Sigmoid colon (tissue), 6 donors: ENCODE measurements at regions not wholly inside any gene's neighbourhood (a gene's known extent, or its start where the extent isn't known, plus 50 kb on each side); places are given as distances from the start of the nearest gene placed in this dataset.

ENCODE experiments used
- DNase-seq: peaks from one replicate; pipeline ENCODE4 v3.0.0-alpha.2; 2019
- H3K27ac ChIP-seq, 4 donors: fragments of 200-600 bp; sonication (generic); one replicate each; pipeline ENCODE4 v1.5.1; 2016 to 2019; ENCODE audit warnings: mild to moderate bottlenecking in 1 of 4
- H3K27me3 ChIP-seq, 3 donors: fragments of 200-600 bp; sonication (generic); one replicate each; pipeline ENCODE4 v1.5.1; 2019; ENCODE audit warnings: mild to moderate bottlenecking in 1 of 3
- H3K36me3 ChIP-seq, 4 donors: fragments of 200-600 bp; sonication (generic); one replicate each; pipeline ENCODE4 v1.5.1; 2016 to 2019
- H3K4me1 ChIP-seq, 4 donors: fragments of 200-600 bp; sonication (generic); one replicate each; pipeline ENCODE4 v1.5.1; 2017 to 2019
- H3K4me3 ChIP-seq, 4 donors: fragments of 200-600 bp; sonication (generic); one replicate each; pipeline ENCODE4 v1.5.1; 2017 to 2019; ENCODE audit warnings: mild to moderate bottlenecking in 2 of 4, moderate library complexity in 1 of 4
- H3K9me3 ChIP-seq, 4 donors: fragments of 200-600 bp in 3 of 4; sonication (generic) in 3 of 4; one replicate each; pipeline versions ENCODE4 v1.5.1 to v1.6.1; 2013 to 2019
- CTCF ChIP-seq, 4 experiments: fragments of 450-650 bp in 3 of 4; fragments of 200-600 bp in 1 of 4; IDR thresholded peaks; one replicate each; pipeline ENCODE4 v1.5.1; 2016 to 2019; ENCODE audit warnings: antibody characterized with exemption in 4 of 4, mild to moderate bottlenecking in 3 of 4, moderate library complexity in 2 of 4
- EP300 ChIP-seq, 4 donors: sonication (generic); formaldehyde crosslinking; IDR thresholded peaks; one replicate each; pipeline ENCODE4 v1.6.1; 2017; ENCODE audit warnings: antibody characterized with exemption in 4 of 4
- POLR2A ChIP-seq, 2 donors: fragments of 450-650 bp; IDR thresholded peaks; one replicate each; pipeline ENCODE4 v1.6.1; 2016; ENCODE audit warnings: antibody characterized with exemption in 2 of 2, mild to moderate bottlenecking in 2 of 2, moderate library complexity in 2 of 2
- POLR2AphosphoS5 ChIP-seq, 4 donors: sonication (generic); formaldehyde crosslinking; IDR thresholded peaks; one replicate each; pipeline ENCODE4 v1.6.1; 2017; ENCODE audit warnings: antibody characterized with exemption in 4 of 4
- WGBS, 2 donors: extraction: QIAGEN DNeasy Blood & Tissue Kit; methylation state at CpG; one replicate each; pipeline ENCODE4 v1.1.7; 2013; 5-methylcytosine and 5-hydroxymethylcytosine counted together
- intact Hi-C: fragments of 100-400 bp; cut with DNase I; formaldehyde crosslinking; loops from one replicate; pipeline ENCODE4 v1.15.1; 2023
- donor health status: healthy with polysubstance abuse.
- donor health status: healthy.

DNA sequence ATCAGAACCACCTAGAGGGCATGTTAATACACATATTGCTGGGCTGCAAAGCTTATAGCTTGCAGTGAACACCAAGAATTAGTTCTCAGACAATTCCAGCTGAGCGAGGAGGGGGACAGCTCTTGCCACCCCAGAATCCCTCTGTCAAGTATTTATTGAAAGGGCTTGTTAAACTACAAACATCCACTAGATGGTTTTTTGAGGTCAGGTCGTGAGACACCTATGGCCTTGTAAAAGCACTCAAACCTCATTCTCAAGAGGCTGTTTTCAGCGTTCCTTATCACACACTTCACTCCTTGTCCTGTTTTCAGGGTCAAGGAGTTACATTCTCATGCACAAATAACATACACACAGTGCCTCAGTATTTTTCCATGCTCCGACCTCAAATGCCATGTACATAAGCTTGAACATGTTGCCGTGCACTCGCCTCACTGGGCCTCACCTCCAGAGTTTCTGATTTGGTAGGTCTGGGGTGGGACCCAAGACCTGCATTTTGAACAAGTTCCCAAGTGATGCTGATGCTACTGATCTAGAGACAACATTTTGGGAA, 98.8 kb upstream of the PTPRR start:
- Histone ChIP-seq H3K4me3 (no peak overlapping the region), H3K36me3 (no peaks in the 10 kb centered on the region), H3K4me1 (peaks cover 0 to 2% (median under 1%) of the 10 kb centered on the region in 4 donors), H3K27me3 (peaks cover 0 to 10% (median 0%) of the 10 kb centered on the region in 3 donors), H3K9me3 (no peaks in the 10 kb centered on the region), H3K27ac (no peak overlapping the region)
- DNase-seq, result no peak
- WGBS, 2 donors, result 82 to 84% methylated on average over 6 of the region's 6 CpGs
- TF ChIP-seq CTCF (IDR thresholded peaks at IDR 0.05) (no peak), EP300 (IDR thresholded peaks at IDR 0.05) (no peak), POLR2A (IDR thresholded peaks at IDR 0.05) (no peak), POLR2AphosphoS5 (IDR thresholded peaks at IDR 0.05) (no peak)
- intact Hi-C loops, result no loop called here

DNA sequence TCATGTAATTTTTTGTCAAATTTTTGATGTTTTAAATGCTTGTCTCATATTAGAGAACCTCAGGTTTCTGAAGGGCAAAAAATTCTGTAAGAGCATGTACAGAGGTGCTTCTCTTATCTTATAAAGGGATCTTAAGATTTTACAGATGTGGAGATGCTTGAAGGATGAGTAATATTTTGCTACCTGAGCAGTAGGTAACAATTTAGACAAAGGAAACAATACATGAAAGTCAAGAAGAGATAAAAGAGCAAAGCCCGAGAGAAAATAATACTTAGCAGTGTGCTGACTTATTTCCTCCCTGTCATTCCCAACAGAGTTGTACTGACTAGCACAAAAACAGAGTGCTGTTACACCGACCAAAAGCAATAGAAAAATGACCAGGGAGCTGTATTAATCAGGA, 98.1 kb upstream of the PTPRR start:
- Histone ChIP-seq H3K27me3 (peaks cover 0 to 10% (median 0%) of the 10 kb centered on the region in 3 donors), H3K27ac (no peak overlapping the region), H3K9me3 (no peaks in the 10 kb centered on the region), H3K36me3 (no peaks in the 10 kb centered on the region), H3K4me1 (no peaks in the 10 kb centered on the region), H3K4me3 (no peak overlapping the region)
- intact Hi-C loops, result no loop called here
- no peak for DNase-seq
- TF ChIP-seq POLR2A (IDR thresholded peaks at IDR 0.05), result no peak
- TF ChIP-seq EP300 (IDR thresholded peaks at IDR 0.05), result no peak
- no peak for TF ChIP-seq CTCF (IDR thresholded peaks at IDR 0.05)
- no peak for TF ChIP-seq POLR2AphosphoS5 (IDR thresholded peaks at IDR 0.05)
- WGBS, 2 donors, result 82 to 88% methylated on average over 2 of the region's 2 CpGs

DNA sequence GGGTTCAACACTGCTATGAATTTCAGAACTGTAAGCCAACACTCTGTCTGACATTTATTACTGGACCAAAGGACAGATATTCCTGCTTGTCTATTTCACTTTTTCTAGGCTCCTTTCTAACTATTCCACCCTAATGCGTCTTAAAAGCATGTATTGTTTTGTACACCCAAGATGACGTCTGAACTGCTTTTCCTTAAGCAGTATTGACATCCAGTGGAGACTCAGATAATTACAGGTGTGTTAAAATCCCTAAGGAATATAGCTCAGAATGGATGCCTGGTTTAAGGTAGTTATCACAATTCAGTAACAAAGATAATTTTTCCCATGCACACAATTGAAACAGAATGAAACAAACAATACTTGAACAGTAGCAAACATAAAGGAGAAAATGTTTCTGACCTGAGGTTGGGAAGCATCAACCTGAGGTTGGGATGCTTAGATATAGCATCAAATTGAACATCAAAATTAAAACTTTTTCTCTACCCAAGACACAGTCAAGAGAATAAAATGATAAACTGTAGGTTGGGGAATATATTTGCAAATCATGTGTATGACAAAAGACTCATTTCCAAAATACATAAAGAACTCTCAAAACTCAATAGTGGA, 93.7 kb upstream of the PTPRR start:
- Histone ChIP-seq H3K27me3 (peaks cover 0 to 9% (median 0%) of the 10 kb centered on the region in 3 donors), H3K4me3 (no peak overlapping the region), H3K9me3 (no peaks in the 10 kb centered on the region), H3K36me3 (no peaks in the 10 kb centered on the region), H3K4me1 (no peaks in the 10 kb centered on the region), H3K27ac (no peak overlapping the region)
- 12 to 47% methylated on average over 2 of the region's 2 CpGs for WGBS, 2 donors
- DNase-seq, result no peak
- intact Hi-C loops, result no loop called here
- TF ChIP-seq POLR2A (IDR thresholded peaks at IDR 0.05), result no peak
- TF ChIP-seq CTCF (IDR thresholded peaks at IDR 0.05), result peak in 1 of 4 experiments; percentile 7
- TF ChIP-seq EP300 (IDR thresholded peaks at IDR 0.05), result no peak
- no peak for TF ChIP-seq POLR2AphosphoS5 (IDR thresholded peaks at IDR 0.05)

DNA sequence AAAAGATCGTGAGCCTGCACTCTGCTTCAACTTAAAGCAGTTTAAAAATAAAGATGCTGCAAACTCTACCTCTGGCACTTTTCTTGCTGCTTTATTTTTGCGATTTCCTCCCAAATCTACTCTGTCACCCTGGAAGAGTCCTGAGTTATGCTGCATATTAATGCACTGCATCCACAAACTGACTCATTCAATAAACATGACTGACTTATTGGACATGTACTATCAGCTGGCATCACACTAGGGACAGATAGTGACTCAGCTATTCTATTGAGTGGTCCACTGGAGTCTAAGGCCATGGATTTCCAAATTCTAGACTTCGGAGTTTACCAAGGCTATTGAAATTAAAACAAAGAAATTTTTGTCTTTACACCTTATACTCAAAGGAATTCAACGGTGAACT, 90.7 kb upstream of the PTPRR start:
- no peaks in the 10 kb centered on the region for H3K36me3 ChIP-seq
- no peak overlapping the region for H3K27ac ChIP-seq
- WGBS, 2 donors, result 88 to 93% methylated on average over 4 of the region's 4 CpGs
- no peak overlapping the region for H3K4me3 ChIP-seq
- no peaks in the 10 kb centered on the region for H3K27me3 ChIP-seq
- TF ChIP-seq POLR2AphosphoS5 (IDR thresholded peaks at IDR 0.05) (no peak), POLR2A (IDR thresholded peaks at IDR 0.05) (no peak), EP300 (IDR thresholded peaks at IDR 0.05) (no peak), CTCF (IDR thresholded peaks at IDR 0.05) (no peak)
- intact Hi-C loops, result no loop called here
- DNase-seq, result no peak
- no peaks in the 10 kb centered on the region for H3K9me3 ChIP-seq
- H3K4me1 ChIP-seq, result no peaks in the 10 kb centered on the region

DNA sequence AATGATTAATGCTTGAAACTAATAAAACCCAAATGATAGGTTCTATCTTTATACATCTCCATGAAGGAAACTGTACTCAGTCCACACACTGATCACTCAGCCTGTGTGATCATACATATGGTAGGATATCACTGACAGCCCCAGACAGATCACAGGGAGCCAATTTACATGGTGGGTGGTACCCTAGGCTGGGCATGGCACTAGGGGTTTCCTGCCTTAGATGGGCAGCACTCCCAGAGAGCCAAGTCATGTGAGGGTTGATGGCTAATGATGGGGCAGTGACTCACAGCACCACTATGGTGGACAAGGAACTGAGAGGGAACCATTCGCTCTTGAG, 89.6 kb upstream of the PTPRR start:
- Histone ChIP-seq H3K4me1 (no peaks in the 10 kb centered on the region), H3K27ac (no peak overlapping the region), H3K36me3 (no peaks in the 10 kb centered on the region), H3K27me3 (no peaks in the 10 kb centered on the region), H3K4me3 (no peak overlapping the region), H3K9me3 (no peaks in the 10 kb centered on the region)
- WGBS, 2 donors, result 93 to 100% methylated on average over 1 of the region's 1 CpG
- DNase-seq, result no peak
- no peak for TF ChIP-seq POLR2A (IDR thresholded peaks at IDR 0.05)
- intact Hi-C loops, result no loop called here
